Epithelial cell of proximal tubule (primary cell): ENCODE measurements at regions not wholly inside any gene's neighbourhood (a gene's known extent, or its start where the extent isn't known, plus 50 kb on each side); places are given as distances from the start of the nearest gene placed in this dataset.

Experiments
- DNase-seq: peaks from one replicate; pipeline ENCODE4 v3.0.0-alpha.2; 2011; ENCODE audit warnings: low read depth
- H3K4me3 ChIP-seq: 2 replicates; pipeline ENCODE4 v1.5.1; 2011; ENCODE audit warnings: low read depth, mild to moderate bottlenecking, low read length
- CTCF ChIP-seq: conservative IDR thresholded peaks from 2 replicates; pipeline ENCODE4 v1.5.1; 2012; ENCODE audit warnings: low read depth, mild to moderate bottlenecking, low read length

DNA sequence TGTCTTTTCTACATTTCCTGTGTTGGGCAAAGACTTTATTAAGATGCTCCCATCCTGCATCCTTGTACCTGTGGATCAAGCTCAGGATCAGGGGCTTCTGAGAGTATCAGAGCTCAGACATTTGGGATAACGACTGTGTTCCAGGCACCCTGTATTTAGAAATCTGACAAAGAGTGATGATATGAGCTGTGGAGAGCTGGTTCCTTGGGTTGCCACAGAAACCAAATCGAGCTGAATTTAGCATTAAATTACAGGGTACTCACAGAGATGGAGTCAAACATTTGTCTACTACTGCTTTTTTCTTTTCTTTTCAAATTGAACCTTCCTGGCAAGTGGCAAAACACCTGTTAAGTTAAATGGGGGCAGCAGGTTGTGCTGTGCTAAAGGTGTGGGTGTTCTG lies 110.6 kb downstream of the XCL2 start:
- no peak for TF ChIP-seq CTCF
- no peak overlapping the region for H3K4me3 ChIP-seq
- no peak for DNase-seq

- no peak for TF ChIP-seq CTCF
- no peak overlapping the region for H3K4me3 ChIP-seq
- no peak for DNase-seq
Observed at GRCh38 chr1:168431882-168432281, 111.9 kb downstream of the XCL2 start.

DNA sequence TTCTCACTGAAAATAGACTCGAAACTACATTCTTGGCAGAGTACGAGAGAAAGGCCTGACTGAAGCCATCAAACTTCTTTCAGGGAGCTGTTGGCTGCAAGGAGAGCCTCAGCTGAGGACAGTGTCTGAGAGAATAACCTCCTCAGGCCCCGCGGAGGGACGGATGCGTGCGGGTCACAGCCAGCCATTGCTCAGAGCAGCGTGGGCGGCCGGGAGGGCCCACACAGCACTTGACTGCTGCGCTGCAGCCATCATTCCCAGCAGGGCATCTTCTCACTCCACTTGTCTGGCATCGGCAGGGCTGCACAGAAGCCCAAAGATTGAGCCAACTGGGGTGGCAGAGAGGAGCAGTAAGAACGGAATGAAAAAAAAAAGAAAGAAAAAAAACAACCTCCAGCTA lies 113.5 kb downstream of the XCL2 start:
- TF ChIP-seq CTCF, result no peak

GRCh38 chr1:168428063-168428731 lies 115.6 kb downstream of the XCL2 start:
- no peak overlapping the region for H3K4me3 ChIP-seq
- no peak for DNase-seq
- TF ChIP-seq CTCF, result no peak

More for the DNA sequence above, 113.5 kb downstream of the XCL2 start:
- DNase-seq, result no peak
- H3K4me3 ChIP-seq, result no peak overlapping the region

DNA sequence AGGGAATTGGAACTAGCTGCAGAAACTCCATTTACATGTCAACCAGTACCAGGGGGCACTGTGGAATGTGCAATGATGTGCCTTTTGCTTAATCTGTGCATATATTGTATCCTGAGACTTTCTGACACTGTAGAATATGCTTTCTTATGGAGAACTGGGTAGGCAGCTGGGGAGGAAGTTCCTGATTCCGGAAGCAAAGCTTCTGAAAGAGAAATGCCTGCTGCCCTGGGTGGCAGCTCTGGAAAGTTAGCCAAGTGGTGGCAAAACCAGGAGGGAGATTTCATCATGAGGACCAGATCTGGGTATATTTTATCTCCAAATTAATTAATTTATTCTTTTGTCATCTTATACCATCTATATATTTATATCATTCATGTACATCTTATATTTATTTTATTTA lies 116.7 kb downstream of the XCL2 start:
- H3K4me3 ChIP-seq, result no peak overlapping the region
- TF ChIP-seq CTCF, result no peak
- DNase-seq, result no peak

DNA sequence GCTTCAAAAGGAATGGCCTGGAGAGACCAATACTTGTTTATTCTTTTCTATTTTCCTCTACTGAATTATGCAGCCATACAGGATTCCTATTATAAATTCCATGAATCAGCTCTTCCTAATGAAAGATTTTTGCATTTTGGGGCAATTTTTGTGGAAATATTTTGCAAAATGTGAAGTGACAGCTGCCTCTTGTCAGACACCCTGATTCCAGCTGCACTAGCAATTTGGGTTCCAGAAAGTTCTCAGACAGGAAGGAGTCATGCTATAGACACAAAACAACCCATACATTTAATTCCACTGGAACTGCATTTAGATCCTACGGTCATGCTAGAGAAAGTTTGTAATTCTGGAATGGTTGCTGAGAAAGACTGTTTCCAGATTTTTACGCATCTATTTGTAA lies 119.5 kb downstream of the XCL2 start:
- TF ChIP-seq CTCF, result no peak
- DNase-seq, result no peak
- H3K4me3 ChIP-seq, result no peak overlapping the region

GRCh38 chr1:168422203-168422847 lies 121.5 kb downstream of the XCL2 start:
- DNase-seq, result no peak
- H3K4me3 ChIP-seq, result no peak overlapping the region
- TF ChIP-seq CTCF, result no peak
